ENCODE measurements at regions not wholly inside any gene's neighbourhood (a gene's known extent, or its start where the extent isn't known, plus 50 kb on each side); places are given as distances from the start of the nearest gene placed in this dataset.

DNA sequence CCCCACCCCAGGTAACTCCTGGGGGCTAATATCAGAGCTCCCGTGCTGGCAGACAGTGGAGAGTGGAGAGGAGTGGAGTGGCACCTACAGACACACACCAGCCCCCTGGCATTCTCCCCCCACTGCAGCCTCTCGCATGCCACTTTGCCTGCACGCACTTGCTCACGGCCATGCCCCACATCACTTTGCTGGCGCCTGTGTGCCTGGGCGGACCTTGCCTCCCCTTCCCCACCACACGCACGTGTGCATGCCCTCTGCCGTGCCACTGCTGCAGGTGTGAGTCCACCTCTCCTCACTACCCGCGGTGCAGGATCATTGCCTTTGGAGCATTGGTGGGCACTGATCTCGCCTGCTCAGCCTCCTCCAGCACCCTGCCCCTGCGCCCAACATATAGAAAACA is 72.6 kb upstream of the DOK6 start:
- no TSS peak for BruUV-seq (replicated peaks)
- in situ Hi-C loops (cut with HindIII; ENCODE audit: low pct_unique_long_range_greater_than_20kb, low sequenced_read_pairs) (no loop called here), intact Hi-C loops (cut with micrococcal nuclease; ENCODE audit: unreplicated experiment) (no loop called here)
- H3K27ac ChIP-seq (ENCODE audit: low read length) = no peak overlapping the region
- H3K9me3 ChIP-seq (ENCODE audit: control insufficient read depth, insufficient read depth, low read depth, low read length) = no peaks in the 10 kb centered on the region
- CTCF ChIA-PET = no interaction called here
- H3K27me3 ChIP-seq (ENCODE audit: control insufficient read depth, insufficient read depth, low read length) = no peaks in the 10 kb centered on the region
- H3K4me3 ChIP-seq (ENCODE audit: low read depth in 2 of 2, low read length in 2 of 2) = no peak overlapping the region
- no peaks in the 10 kb centered on the region for H3K4me1 ChIP-seq (ENCODE audit: control insufficient read depth, insufficient read depth, low read length)
- no peak for DNase-seq (ENCODE audit: low read depth, low spot score)
- no peak for ATAC-seq
- TF ChIP-seq SIN3A (IDR thresholded peaks at IDR 0.05; ENCODE audit: borderline replicate concordance, insufficient read depth, low read depth, low read length) (no peak), POLR2AphosphoS5 (IDR thresholded peaks at IDR 0.05; ENCODE audit: low read depth, low read length) (no peak), CTCF (IDR thresholded peaks at IDR 0.05) (no peak), TCF7L2 (IDR thresholded peaks at IDR 0.05; ENCODE audit: low read depth, low read length) (no peak), REST (IDR thresholded peaks at IDR 0.05; ENCODE audit: insufficient read depth in 1 of 2, low read depth in 2 of 2, low read length in 1 of 2) (no peak)
- POLR2A ChIA-PET = no interaction called here
- H3K36me3 ChIP-seq (ENCODE audit: control insufficient read depth, insufficient read depth, low read length) = no peaks in the 10 kb centered on the region

DNA sequence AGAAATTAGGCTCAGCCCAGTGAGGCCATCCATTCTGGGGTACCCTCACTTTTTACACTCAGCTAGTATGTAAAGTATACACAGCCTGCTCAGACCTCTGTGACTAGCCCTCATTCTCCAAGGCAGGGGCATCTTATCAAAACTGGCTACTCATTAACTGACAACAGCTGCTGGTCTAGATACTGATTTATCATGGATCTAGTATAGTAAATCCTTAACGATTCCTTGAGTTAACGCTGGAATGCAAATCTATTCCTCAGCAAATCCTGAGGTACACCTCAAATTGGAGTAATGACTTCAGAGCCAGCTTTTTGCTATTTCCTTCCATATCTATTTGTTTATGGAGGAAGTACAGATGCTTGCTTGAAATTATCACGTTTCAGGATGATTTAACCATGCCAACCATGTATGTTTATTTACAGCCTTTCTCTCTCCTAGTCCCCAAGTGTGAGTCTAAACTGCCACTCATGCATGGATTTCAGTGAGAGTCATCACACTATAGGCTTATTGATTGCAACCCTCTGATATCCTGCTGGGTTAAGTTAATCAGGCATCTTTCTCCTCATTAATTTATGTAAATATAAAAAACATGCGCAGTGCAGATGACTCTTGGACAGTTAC is 70.2 kb upstream of the DOK6 start:
- intact Hi-C loops (cut with micrococcal nuclease; ENCODE audit: unreplicated experiment) = no loop called here
- Histone ChIP-seq H3K36me3 (ENCODE audit: control insufficient read depth, insufficient read depth, low read length) (no peaks in the 10 kb centered on the region), H3K9me3 (ENCODE audit: control insufficient read depth, insufficient read depth, low read depth, low read length) (no peaks in the 10 kb centered on the region), H3K4me1 (ENCODE audit: control insufficient read depth, insufficient read depth, low read length) (no peaks in the 10 kb centered on the region), H3K27me3 (ENCODE audit: control insufficient read depth, insufficient read depth, low read length) (no peaks in the 10 kb centered on the region), H3K27ac (ENCODE audit: low read length) (no peak overlapping the region), H3K4me3 (ENCODE audit: low read depth in 2 of 2, low read length in 2 of 2) (no peak overlapping the region)
- POLR2A ChIA-PET = no interaction called here
- CTCF ChIA-PET = no interaction called here
- no TSS peak for BruUV-seq (replicated peaks)
- TF ChIP-seq TCF7L2 (IDR thresholded peaks at IDR 0.05; ENCODE audit: low read depth, low read length) (no peak), SIN3A (IDR thresholded peaks at IDR 0.05; ENCODE audit: borderline replicate concordance, insufficient read depth, low read depth, low read length) (no peak), REST (IDR thresholded peaks at IDR 0.05; ENCODE audit: insufficient read depth in 1 of 2, low read depth in 2 of 2, low read length in 1 of 2) (no peak), POLR2AphosphoS5 (IDR thresholded peaks at IDR 0.05; ENCODE audit: low read depth, low read length) (no peak), CTCF (IDR thresholded peaks at IDR 0.05) (no peak)
- DNase-seq (ENCODE audit: low read depth, low spot score) = no peak
- ATAC-seq = no peak
- in situ Hi-C loops (cut with HindIII; ENCODE audit: low pct_unique_long_range_greater_than_20kb, low sequenced_read_pairs) = no loop called here

Measured in Panc1 (cell line).